ENCODE measurements at regions not wholly inside any gene's neighbourhood (a gene's known extent, or its start where the extent isn't known, plus 50 kb on each side); places are given as distances from the start of the nearest gene placed in this dataset.

DNA sequence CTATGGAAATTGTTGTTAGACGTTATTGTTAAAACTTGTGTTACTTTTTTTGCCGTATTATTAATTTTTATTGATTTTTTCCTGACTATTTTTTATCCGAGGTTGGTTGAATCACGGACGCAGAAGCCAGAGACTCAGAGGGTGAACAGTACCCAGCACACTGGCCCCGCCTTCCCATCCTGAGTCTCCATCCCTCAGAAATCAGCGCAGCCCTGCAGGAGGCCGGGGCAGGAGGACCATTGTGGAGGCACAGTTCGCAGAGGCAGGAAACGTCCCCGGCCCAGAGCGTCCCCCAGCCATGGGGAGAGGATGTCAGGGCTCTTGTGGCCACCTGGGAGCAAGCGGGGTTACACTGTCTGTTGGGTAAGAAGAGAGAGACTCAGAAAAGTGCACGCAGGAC is 843.0 kb downstream of the BRD1 start:
- TF ChIP-seq, protein P1, sequence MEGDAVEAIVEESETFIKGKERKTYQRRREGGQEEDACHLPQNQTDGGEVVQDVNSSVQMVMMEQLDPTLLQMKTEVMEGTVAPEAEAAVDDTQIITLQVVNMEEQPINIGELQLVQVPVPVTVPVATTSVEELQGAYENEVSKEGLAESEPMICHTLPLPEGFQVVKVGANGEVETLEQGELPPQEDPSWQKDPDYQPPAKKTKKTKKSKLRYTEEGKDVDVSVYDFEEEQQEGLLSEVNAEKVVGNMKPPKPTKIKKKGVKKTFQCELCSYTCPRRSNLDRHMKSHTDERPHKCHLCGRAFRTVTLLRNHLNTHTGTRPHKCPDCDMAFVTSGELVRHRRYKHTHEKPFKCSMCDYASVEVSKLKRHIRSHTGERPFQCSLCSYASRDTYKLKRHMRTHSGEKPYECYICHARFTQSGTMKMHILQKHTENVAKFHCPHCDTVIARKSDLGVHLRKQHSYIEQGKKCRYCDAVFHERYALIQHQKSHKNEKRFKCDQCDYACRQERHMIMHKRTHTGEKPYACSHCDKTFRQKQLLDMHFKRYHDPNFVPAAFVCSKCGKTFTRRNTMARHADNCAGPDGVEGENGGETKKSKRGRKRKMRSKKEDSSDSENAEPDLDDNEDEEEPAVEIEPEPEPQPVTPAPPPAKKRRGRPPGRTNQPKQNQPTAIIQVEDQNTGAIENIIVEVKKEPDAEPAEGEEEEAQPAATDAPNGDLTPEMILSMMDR (IDR thresholded peaks at IDR 0.05; ENCODE audit: low read depth, low read length, missing control alignments): no peak
- H3K4me3 ChIP-seq (ENCODE audit: low read depth, low read length): no peak overlapping the region
- no peak for DNase-seq (ENCODE audit: low read depth)

DNA sequence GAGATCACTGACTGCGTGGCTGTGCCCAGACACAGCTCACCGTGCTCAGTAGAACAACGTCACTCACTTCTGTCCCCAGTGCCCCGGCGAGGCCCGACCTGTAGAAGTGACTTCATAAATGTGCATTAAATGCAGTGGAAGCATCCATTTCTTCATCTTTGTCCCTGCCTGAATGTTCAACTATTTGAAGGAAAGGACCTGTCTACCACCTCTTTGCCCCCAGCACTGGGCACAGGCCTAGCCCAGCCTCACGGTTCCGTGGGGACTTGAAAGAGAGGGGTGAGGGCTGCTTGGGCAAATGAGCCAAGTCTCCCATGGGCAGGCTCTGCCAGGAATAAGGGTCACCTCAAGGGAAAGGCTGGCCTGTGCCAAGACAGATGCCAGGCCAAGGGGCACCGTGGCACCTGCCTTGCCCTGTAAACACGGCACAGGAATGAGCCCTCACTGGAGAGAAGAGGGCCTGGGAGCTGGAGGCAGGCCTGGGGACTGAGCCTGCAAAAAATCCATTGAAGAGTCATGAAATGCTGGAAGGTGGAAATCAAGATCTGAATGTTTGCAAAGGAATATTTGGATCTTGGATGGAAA is 845.3 kb downstream of the BRD1 start:
- no peak for DNase-seq (ENCODE audit: low read depth)
- TF ChIP-seq, protein P1 (IDR thresholded peaks at IDR 0.05; ENCODE audit: low read depth, low read length, missing control alignments): no peak

DNA sequence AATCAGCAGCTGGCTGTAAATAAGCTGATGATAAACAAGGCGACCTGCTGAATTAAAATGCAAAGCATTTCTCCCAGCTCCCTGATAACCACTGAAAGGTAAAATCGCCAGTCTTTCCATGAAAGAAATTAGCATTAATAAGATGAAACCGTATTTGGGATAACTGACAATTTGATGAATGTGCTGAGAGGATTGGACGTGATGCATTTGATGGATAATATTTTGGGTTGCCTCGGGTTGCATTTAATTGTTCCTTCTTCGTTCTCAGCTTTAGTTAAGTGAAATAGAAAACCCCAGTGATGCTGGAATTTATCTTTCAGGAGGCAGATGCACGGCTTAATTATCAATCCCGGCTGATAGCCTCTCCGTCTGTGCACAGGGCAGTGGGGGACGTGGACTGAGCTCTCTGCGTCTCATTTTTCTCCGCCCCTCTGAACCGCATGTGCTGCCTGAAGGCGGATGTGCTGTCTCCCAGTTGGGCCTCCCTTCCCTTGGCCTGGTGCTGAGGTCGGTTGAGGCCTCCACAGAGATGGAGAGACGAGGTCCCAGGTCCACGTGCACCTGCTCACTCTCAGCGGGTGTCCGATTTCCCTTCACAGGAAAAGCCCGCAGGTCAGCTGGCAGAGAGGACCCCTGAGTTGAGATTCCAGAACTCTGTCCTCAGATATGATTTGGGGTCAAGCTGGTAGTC is 846.2 kb downstream of the BRD1 start:
- no peak overlapping the region for H3K4me3 ChIP-seq (ENCODE audit: low read depth, low read length)
- TF ChIP-seq, protein P1 (IDR thresholded peaks at IDR 0.05; ENCODE audit: low read depth, low read length, missing control alignments): no peak
- DNase-seq (ENCODE audit: low read depth): no peak

More for the DNA sequence above, 845.3 kb downstream of the BRD1 start:
- no peak overlapping the region for H3K4me3 ChIP-seq (ENCODE audit: low read depth, low read length)

DNA sequence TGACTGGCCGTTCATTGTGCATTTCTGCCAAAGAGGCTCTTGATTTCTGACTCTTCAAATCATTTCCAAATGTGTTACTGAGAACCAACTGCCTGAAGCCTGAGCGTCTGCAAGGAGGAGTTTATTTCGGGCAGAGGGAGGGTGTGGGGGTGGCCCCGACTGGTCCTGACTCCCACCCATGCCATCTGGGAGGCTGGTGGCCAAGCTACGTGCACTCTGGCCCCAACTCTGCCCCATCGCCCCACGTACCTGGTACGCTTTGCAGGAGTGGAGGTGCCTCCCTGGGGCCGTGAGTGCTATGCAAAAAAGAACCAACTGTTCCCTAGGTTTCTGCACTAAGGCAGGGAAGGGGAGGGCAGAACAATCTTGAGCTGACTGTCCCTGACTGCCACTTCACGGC is 846.8 kb downstream of the BRD1 start:
- no peak overlapping the region for H3K4me3 ChIP-seq (ENCODE audit: low read depth, low read length)
- no peak for DNase-seq (ENCODE audit: low read depth)
- TF ChIP-seq, protein P1 (IDR thresholded peaks at IDR 0.05; ENCODE audit: low read depth, low read length, missing control alignments): no peak

DNA sequence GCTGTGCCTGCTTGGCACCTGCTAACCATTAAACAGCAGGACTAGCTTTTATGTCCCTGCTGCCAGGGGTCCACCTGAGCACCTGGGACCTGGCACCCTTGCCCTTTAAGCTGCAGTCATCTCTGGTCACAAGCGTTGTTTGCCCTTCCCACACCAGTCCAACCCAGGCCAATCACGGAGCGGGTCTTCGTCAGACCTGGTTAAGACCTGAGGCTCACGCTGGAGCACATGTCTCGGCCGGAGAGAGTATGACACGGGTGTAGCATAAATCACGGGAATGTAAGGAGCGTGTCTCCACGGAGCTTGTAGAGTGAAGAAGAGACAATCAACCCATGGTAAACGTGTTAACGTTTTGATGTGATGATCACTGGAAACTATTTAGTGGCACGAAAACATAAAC is 847.3 kb downstream of the BRD1 start:
- DNase-seq (ENCODE audit: low read depth): no peak
- H3K4me3 ChIP-seq (ENCODE audit: low read depth, low read length): no peak overlapping the region
- TF ChIP-seq, protein P1 (IDR thresholded peaks at IDR 0.05; ENCODE audit: low read depth, low read length, missing control alignments): no peak

DNA sequence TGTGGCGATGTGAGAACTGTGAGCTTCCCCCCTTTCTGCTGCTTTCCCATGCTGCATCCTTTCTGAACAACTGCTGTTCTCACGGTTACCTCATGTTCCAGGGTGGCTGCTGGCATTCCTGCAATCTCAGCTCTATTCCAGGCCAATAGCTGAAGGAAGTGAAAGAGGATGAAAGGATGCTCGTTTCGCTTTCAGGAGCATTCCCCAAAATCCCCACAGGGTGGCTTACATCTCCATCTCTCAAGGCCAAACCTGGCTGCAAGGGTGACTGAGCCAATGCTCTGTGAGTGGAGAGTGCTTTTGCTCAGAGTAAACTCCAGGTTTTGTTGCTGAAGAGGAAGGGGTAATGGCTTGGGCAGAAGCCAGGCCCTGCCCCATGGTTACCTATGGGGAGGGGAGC is 848.2 kb downstream of the BRD1 start:
- TF ChIP-seq, protein P1 (IDR thresholded peaks at IDR 0.05; ENCODE audit: low read depth, low read length, missing control alignments): peak; percentile 2
- no peak for DNase-seq (ENCODE audit: low read depth)
- H3K4me3 ChIP-seq (ENCODE audit: low read depth, low read length): no peak overlapping the region
